Transverse colon (tissue), 4 donors: ENCODE measurements at regions not wholly inside any gene's neighbourhood (a gene's known extent, or its start where the extent isn't known, plus 50 kb on each side); places are given as distances from the start of the nearest gene placed in this dataset.

ENCODE experiments used
- EP300 ChIP-seq: sonication (generic); formaldehyde crosslinking; IDR thresholded peaks from one replicate; pipeline ENCODE4 v1.6.1; 2017; ENCODE audit warnings: antibody characterized with exemption, low read depth
- POLR2A ChIP-seq: fragments of 450-650 bp; IDR thresholded peaks from one replicate; pipeline ENCODE4 v1.6.1; 2016; ENCODE audit warnings: antibody characterized with exemption, mild to moderate bottlenecking, moderate library complexity
- POLR2AphosphoS5 ChIP-seq, 3 donors: sonication (generic); formaldehyde crosslinking; IDR thresholded peaks; one replicate each; pipeline ENCODE4 v1.6.1; 2016; ENCODE audit warnings: antibody characterized with exemption in 3 of 3
- TF ChIP-seq, protein P1 (sequence below), 5 experiments: fragments of 200-600 bp in 3 of 5; fragments of 450-650 bp in 2 of 5; sonication (generic) in 3 of 5; IDR thresholded peaks; 1 replicate in 2 of 5; 2 replicates in 3 of 5; pipeline ENCODE4 v1.5.1; 2016 to 2017; ENCODE audit warnings: antibody characterized with exemption in 5 of 5, inconsistent platforms in 3 of 5, mild to moderate bottlenecking in 2 of 5, moderate library complexity in 1 of 5

DNA sequence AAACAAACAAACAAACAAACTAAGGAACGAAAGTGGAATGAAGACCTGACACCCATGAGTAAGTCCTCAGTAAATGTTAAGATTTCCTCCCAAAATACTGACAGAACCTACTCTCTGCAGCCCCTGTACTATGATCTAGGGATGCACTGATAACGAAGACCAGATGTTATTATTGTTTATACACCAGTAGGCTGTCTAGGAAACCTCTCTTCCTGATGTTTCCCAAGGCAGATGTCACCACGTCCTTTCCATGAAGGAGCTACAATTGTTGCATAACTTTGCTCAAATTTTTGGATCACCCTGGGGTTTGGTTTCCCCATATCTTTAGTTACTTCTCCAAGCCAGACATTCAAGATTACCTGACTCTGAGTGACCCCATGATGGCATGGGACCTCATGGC, 340.7 kb downstream of the MIAT start:
- no peak for TF ChIP-seq POLR2A
- TF ChIP-seq, protein P1, sequence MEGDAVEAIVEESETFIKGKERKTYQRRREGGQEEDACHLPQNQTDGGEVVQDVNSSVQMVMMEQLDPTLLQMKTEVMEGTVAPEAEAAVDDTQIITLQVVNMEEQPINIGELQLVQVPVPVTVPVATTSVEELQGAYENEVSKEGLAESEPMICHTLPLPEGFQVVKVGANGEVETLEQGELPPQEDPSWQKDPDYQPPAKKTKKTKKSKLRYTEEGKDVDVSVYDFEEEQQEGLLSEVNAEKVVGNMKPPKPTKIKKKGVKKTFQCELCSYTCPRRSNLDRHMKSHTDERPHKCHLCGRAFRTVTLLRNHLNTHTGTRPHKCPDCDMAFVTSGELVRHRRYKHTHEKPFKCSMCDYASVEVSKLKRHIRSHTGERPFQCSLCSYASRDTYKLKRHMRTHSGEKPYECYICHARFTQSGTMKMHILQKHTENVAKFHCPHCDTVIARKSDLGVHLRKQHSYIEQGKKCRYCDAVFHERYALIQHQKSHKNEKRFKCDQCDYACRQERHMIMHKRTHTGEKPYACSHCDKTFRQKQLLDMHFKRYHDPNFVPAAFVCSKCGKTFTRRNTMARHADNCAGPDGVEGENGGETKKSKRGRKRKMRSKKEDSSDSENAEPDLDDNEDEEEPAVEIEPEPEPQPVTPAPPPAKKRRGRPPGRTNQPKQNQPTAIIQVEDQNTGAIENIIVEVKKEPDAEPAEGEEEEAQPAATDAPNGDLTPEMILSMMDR (IDR thresholded peaks at IDR 0.05): no peak
- no peak for TF ChIP-seq EP300
- TF ChIP-seq POLR2AphosphoS5 (IDR thresholded peaks at IDR 0.05): no peak
